Activated naive CD8-positive, alpha-beta T cell treated with anti-CD3 and anti-CD28 coated beads for 36 hours (primary cell): ENCODE measurements at regions not wholly inside any gene's neighbourhood (a gene's known extent, or its start where the extent isn't known, plus 50 kb on each side); places are given as distances from the start of the nearest gene placed in this dataset.

Experiments
- DNase-seq: peaks from one replicate; pipeline ENCODE4 v3.0.0; 2021
- H3K27ac Mint-ChIP-seq: one replicate; pipeline ENCODE4 v1.8.0; 2022; ENCODE audit warnings: mild to moderate bottlenecking, moderate library complexity, mixed read lengths
- H3K27me3 Mint-ChIP-seq: one replicate; pipeline ENCODE4 v1.8.0; 2022; ENCODE audit warnings: mild to moderate bottlenecking, mixed read lengths
- H3K36me3 Mint-ChIP-seq: one replicate; pipeline ENCODE4 v1.8.0; 2021; ENCODE audit warnings: mild to moderate bottlenecking, mixed read lengths
- H3K4me1 Mint-ChIP-seq: one replicate; pipeline ENCODE4 v1.8.0; 2021; ENCODE audit warnings: mixed read lengths
- H3K4me3 Mint-ChIP-seq: one replicate; pipeline ENCODE4 v1.8.0; 2022; ENCODE audit warnings: mild to moderate bottlenecking, moderate library complexity, mixed read lengths
- H3K9me3 Mint-ChIP-seq: one replicate; pipeline ENCODE4 v1.8.0; 2022; ENCODE audit warnings: mixed read lengths

GRCh38 chr18:32621034-32621433 is 150.4 kb upstream of the GAREM1 start:
- H3K9me3 Mint-ChIP-seq = no peaks in the 10 kb centered on the region
- H3K4me3 Mint-ChIP-seq = no peak overlapping the region
- H3K36me3 Mint-ChIP-seq = no peaks in the 10 kb centered on the region
- no peak overlapping the region for H3K27ac Mint-ChIP-seq
- no peak for DNase-seq
- H3K4me1 Mint-ChIP-seq = no peaks in the 10 kb centered on the region
- H3K27me3 Mint-ChIP-seq = peaks cover 12% of the 10 kb centered on the region

- Mint-ChIP-seq H3K9me3 (no peaks in the 10 kb centered on the region), H3K27ac (no peak overlapping the region), H3K36me3 (no peaks in the 10 kb centered on the region)
These were observed 147.9 kb upstream of the GAREM1 start for GRCh38 chr18:32618546-32618945.

DNA sequence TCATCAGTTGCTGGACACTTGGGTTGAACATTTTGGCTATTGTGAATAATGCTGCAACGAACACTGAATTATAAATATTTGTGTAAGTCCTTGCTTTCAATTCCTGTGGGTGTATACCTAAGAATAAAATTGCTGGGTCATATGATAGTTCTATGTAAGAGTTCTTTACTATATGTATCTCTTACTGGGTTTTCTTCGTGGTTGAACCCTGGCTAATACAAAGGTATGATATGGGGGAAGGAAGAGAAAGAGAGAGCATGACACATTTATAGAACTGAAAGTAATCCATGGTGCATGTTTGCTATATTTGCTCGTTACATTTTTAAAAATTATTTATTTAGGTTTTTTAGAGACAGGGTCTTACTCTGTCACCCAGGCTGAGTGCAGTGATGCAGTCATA is 143.1 kb upstream of the GAREM1 start:
- no peak for DNase-seq
- Mint-ChIP-seq H3K4me3 (no peak overlapping the region), H3K27me3 (peaks cover 19% of the 10 kb centered on the region), H3K4me1 (no peaks in the 10 kb centered on the region), H3K9me3 (no peaks in the 10 kb centered on the region), H3K27ac (no peak overlapping the region), H3K36me3 (no peaks in the 10 kb centered on the region)

More at GRCh38 chr18:32618546-32618945, 147.9 kb upstream of the GAREM1 start:
- Mint-ChIP-seq H3K4me1 (no peaks in the 10 kb centered on the region), H3K27me3 (peaks cover 17% of the 10 kb centered on the region), H3K4me3 (no peak overlapping the region)
- DNase-seq = no peak

- H3K9me3 Mint-ChIP-seq = no peaks in the 10 kb centered on the region
- no peaks in the 10 kb centered on the region for H3K4me1 Mint-ChIP-seq
- H3K36me3 Mint-ChIP-seq = no peaks in the 10 kb centered on the region
- no peak overlapping the region for H3K4me3 Mint-ChIP-seq
- no peak for DNase-seq
- no peak overlapping the region for H3K27ac Mint-ChIP-seq
- peaks cover 24% of the 10 kb centered on the region for H3K27me3 Mint-ChIP-seq
These were observed 142.0 kb upstream of the GAREM1 start for GRCh38 chr18:32612651-32613050.

- Mint-ChIP-seq H3K4me1 (no peaks in the 10 kb centered on the region), H3K27ac (no peak overlapping the region), H3K4me3 (no peak overlapping the region), H3K36me3 (no peaks in the 10 kb centered on the region), H3K9me3 (no peaks in the 10 kb centered on the region), H3K27me3 (peaks cover 17% of the 10 kb centered on the region)
- no peak for DNase-seq
These were observed 139.5 kb upstream of the GAREM1 start for GRCh38 chr18:32610176-32610575.

DNA sequence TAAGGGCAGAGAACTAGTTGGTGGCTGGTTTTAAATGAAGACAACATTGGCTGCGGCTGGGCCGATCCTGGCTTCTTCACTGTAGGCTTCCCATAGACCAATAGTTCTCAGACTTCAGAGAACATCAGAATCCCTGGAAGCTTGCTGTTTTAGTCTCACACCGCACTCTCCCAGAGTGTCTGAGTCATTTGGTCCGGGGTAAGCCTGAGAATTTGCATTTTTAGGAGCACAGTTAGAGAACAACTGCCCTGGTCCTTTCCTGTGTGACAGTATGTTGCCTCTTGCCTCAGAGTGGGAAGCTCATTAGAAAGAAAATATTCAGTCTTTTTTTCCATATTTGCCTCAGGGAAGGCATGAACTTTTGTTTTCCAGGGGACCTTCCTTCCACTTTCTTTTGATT is 137.1 kb upstream of the GAREM1 start:
- no peaks in the 10 kb centered on the region for H3K9me3 Mint-ChIP-seq
- H3K4me3 Mint-ChIP-seq = no peak overlapping the region
- H3K27ac Mint-ChIP-seq = no peak overlapping the region
- H3K4me1 Mint-ChIP-seq = no peaks in the 10 kb centered on the region
- peaks cover 11% of the 10 kb centered on the region for H3K27me3 Mint-ChIP-seq
- no peaks in the 10 kb centered on the region for H3K36me3 Mint-ChIP-seq
- DNase-seq = no peak

- Mint-ChIP-seq H3K27me3 (peaks cover 4% of the 10 kb centered on the region), H3K36me3 (no peaks in the 10 kb centered on the region), H3K27ac (no peak overlapping the region), H3K4me1 (no peaks in the 10 kb centered on the region), H3K9me3 (peaks cover 11% of the 10 kb centered on the region), H3K4me3 (no peak overlapping the region)
- DNase-seq = no peak
These were observed 127.5 kb upstream of the GAREM1 start for GRCh38 chr18:32598144-32598543.

DNA sequence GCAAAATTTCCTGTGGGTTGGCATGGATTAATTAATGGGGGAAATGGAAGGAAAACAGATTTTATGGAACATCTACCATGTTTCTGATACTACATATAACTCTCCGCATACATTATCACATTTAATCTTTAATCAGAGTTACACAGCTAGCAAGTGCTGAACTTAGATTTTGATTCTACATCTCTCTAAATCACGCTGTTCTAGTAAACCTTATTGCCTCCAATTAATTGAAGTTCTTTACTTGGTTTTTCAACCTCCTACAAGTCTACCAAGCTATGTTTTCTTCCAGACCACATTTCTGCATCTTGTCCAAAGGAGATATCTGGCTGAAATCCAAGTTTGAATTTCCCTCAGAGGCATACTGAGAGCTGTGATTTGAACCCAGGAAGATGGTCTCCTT is 125.8 kb upstream of the GAREM1 start:
- Mint-ChIP-seq H3K36me3 (no peaks in the 10 kb centered on the region), H3K4me1 (no peaks in the 10 kb centered on the region)

DNA sequence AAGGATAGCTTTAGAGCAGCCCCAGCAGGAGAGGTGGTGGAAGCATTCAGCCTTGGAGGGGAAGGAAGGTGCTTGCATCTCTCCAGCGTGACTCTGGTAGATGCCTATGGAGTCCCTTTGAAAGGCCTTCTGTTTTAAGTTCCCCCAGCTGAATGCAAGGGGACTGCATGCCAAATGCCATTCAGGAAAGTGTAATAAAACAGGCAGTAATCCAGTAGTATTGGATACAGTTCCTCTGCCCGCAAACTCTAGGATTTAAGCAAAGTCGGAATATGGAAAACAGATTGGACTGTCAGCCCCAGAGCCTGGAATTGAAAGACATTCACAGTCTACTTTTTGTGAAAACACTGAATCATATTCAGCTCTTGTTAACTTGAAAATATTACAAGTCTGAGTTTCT is 125.2 kb upstream of the GAREM1 start:
- Mint-ChIP-seq H3K27ac (no peak overlapping the region), H3K27me3 (peaks cover 4% of the 10 kb centered on the region), H3K4me1 (no peaks in the 10 kb centered on the region), H3K36me3 (no peaks in the 10 kb centered on the region), H3K4me3 (no peak overlapping the region), H3K9me3 (peaks cover 11% of the 10 kb centered on the region)
- DNase-seq = no peak

More for the DNA sequence above, 125.8 kb upstream of the GAREM1 start:
- Mint-ChIP-seq H3K27me3 (peaks cover 4% of the 10 kb centered on the region), H3K9me3 (peaks cover 11% of the 10 kb centered on the region), H3K27ac (no peak overlapping the region), H3K4me3 (no peak overlapping the region)
- no peak for DNase-seq

DNA sequence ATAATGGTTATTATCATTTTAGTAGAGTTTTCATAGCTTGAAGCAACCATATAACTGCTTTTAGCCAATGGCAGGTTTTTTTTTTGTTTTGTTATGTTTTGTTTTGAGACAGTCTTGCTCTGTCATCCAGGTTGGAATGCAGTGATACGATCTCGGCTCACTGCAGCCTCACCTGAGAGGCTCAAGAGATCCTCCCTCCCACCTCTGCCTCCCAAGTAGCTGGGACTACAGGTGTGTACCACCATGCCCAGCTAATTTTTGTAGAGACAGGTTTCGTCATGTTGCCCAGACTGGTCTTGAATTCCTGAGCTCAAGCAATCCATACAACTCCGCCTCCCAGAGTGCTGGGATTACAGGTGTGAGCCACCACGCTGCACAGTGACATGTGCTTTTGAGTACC is 117.5 kb upstream of the GAREM1 start:
- Mint-ChIP-seq H3K4me1 (no peaks in the 10 kb centered on the region), H3K4me3 (no peak overlapping the region), H3K36me3 (no peaks in the 10 kb centered on the region), H3K27me3 (peaks cover 10% of the 10 kb centered on the region), H3K9me3 (peaks cover 1% of the 10 kb centered on the region), H3K27ac (no peak overlapping the region)
- no peak for DNase-seq

DNA sequence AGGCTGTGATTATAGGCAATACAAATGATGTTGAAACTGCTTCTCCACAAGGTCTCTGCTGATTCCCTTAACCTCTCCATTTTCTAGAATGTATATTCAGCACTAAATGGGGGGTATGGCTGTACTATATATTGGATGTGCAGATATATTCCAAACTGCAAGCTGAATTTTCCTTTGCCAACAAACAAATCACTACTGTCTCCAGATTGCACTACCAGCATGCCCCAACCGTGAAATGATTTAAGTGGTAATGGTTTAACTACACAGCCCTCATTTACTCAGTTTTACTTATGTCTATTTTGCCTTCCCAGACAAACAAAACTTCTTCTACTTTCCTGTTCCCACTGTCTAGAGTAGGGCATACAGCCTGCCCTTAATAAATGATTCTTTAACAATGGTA is 112.7 kb upstream of the GAREM1 start:
- H3K27ac Mint-ChIP-seq = no peak overlapping the region
- no peaks in the 10 kb centered on the region for H3K36me3 Mint-ChIP-seq
- DNase-seq = no peak
- H3K4me3 Mint-ChIP-seq = no peak overlapping the region
- H3K27me3 Mint-ChIP-seq = peaks cover 23% of the 10 kb centered on the region
- no peaks in the 10 kb centered on the region for H3K9me3 Mint-ChIP-seq
- no peaks in the 10 kb centered on the region for H3K4me1 Mint-ChIP-seq

DNA sequence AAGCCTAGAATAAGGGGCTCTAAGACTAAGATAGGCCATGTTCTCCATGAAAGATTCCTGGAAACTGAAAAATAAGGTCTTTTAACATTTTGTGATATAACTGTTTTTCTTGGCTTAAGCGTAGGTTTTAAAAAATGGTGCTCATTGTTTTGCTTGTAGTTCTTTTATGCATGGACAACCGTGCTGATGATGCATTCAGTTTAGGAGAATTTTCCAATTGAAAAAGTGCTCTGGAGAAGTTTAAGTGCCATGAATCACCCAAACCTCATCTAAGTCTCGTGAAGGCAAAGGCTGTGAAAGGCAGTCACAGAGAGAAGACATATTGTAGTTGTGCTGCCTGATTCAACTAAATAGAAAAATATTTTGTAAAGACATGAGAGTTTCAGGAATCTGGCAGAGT is 111.8 kb upstream of the GAREM1 start:
- no peak overlapping the region for H3K27ac Mint-ChIP-seq

DNA sequence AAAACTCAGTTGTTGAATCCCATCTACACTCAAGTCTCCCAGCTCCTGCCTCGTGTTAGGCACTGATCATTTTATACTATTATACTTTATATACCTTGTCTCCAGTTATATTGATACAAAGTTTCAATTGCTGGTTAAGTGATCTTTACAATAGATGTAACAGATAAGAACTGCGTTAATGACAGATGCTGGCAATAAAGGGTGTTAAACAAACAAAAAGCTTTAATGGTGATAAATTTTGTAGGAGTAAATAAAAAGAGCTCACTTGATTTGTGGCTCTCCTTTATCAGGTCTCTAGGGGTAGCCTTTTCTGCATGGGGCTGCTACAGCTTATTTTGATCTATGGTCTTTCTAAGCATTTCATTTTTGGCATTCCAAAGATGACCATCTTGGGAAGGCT is 106.9 kb upstream of the GAREM1 start:
- no peak for DNase-seq
- Mint-ChIP-seq H3K27me3 (peaks cover 15% of the 10 kb centered on the region), H3K4me1 (no peaks in the 10 kb centered on the region), H3K9me3 (no peaks in the 10 kb centered on the region), H3K36me3 (no peaks in the 10 kb centered on the region), H3K27ac (no peak overlapping the region), H3K4me3 (no peak overlapping the region)

More for the DNA sequence above, 111.8 kb upstream of the GAREM1 start:
- no peaks in the 10 kb centered on the region for H3K36me3 Mint-ChIP-seq
- no peak for DNase-seq
- H3K9me3 Mint-ChIP-seq = no peaks in the 10 kb centered on the region
- H3K4me1 Mint-ChIP-seq = no peaks in the 10 kb centered on the region
- no peak overlapping the region for H3K4me3 Mint-ChIP-seq
- H3K27me3 Mint-ChIP-seq = peaks cover 19% of the 10 kb centered on the region

DNA sequence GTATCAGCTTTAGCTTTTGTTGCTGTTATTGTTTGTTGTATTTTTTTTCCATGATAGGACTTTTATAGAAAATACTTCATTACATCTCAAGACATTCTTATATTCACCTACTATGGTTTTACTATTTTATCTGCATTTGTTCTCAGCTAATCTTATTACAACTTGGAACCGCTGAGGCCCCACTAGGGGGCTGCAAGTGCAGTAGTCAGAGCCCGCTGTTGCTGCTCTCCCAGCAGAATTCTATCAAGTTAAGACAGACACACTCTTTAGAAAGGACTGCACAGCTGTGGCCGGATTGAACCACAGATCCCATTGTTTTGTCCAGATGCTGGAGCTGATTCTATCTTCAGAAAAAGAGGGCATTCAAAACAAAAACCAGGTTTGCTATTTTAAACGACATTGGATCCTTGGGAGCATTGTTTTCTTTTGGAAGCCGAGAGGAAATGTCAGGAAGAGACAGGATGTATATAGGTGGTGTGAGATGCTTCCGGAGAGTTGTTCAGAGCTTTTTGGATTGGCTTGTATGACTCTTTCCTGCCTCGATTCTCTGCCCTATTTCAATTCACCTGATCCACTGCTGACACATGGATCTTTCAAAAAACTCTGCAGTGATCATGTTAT is 105.7 kb upstream of the GAREM1 start:
- Mint-ChIP-seq H3K36me3 (no peaks in the 10 kb centered on the region), H3K27ac (no peak overlapping the region), H3K4me3 (no peak overlapping the region), H3K9me3 (no peaks in the 10 kb centered on the region), H3K4me1 (no peaks in the 10 kb centered on the region), H3K27me3 (peaks cover 18% of the 10 kb centered on the region)
- DNase-seq = no peak

DNA sequence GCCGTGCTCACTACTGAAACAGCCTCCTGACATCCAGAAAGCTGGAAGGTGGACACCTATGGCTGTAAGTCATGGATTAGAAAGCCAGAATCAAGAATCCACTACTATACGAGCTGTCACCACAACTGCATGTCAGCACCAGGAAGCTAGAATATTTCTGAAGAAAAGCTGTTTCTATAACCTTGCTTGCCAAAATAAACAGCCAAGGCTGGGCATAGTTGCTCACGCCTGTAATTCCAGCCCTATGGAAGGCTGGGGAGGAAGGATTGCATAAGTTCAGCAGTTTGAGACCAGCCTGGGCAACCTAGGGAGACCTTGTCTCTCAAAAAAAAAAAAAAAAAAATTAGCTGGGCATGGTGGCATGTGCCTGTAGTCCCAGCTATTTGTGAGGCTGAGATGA is 96.3 kb upstream of the GAREM1 start:
- Mint-ChIP-seq H3K4me3 (no peak overlapping the region), H3K9me3 (no peaks in the 10 kb centered on the region), H3K4me1 (no peaks in the 10 kb centered on the region), H3K27ac (no peak overlapping the region), H3K36me3 (no peaks in the 10 kb centered on the region), H3K27me3 (peaks cover 3% of the 10 kb centered on the region)
- DNase-seq = no peak

GRCh38 chr18:32553640-32554365 is 83.1 kb upstream of the GAREM1 start:
- Mint-ChIP-seq H3K4me1 (peaks cover 1% of the 10 kb centered on the region), H3K4me3 (no peak overlapping the region), H3K27ac (no peak overlapping the region), H3K9me3 (no peaks in the 10 kb centered on the region), H3K27me3 (peaks cover 22% of the 10 kb centered on the region), H3K36me3 (no peaks in the 10 kb centered on the region)
- DNase-seq = no peak
